Left ventricle myocardium inferior (tissue), 1 donor: ENCODE measurements at regions not wholly inside any gene's neighbourhood (a gene's known extent, or its start where the extent isn't known, plus 50 kb on each side); places are given as distances from the start of the nearest gene placed in this dataset.

Source experiments
- DNase-seq: peaks from one replicate; pipeline ENCODE4 v3.0.0-alpha.2; 2020
- H3K27ac ChIP-seq: fragments of 200-600 bp; replicated peaks from 2 replicates; pipeline ENCODE4 v1.8.0; 2021
- H3K27me3 ChIP-seq: fragments of 200-600 bp; 2 replicates; pipeline ENCODE4 v1.8.0; 2021; ENCODE audit warnings: low read depth
- H3K36me3 ChIP-seq: fragments of 200-600 bp; 2 replicates; pipeline ENCODE4 v1.8.0; 2021
- H3K4me1 ChIP-seq: fragments of 200-600 bp; 2 replicates; pipeline ENCODE4 v1.8.0; 2021
- H3K4me3 ChIP-seq: fragments of 200-600 bp; 2 replicates; pipeline ENCODE4 v1.8.0; 2021; ENCODE audit warnings: mild to moderate bottlenecking, moderate library complexity
- H3K9me3 ChIP-seq: fragments of 200-600 bp; replicated peaks from 2 replicates; pipeline ENCODE4 v1.8.0; 2021
- CTCF ChIP-seq: fragments of 200-600 bp; IDR thresholded peaks from 2 replicates; pipeline ENCODE4 v1.8.0; 2021; ENCODE audit warnings: antibody characterized with exemption, mild to moderate bottlenecking, borderline replicate concordance
- intact Hi-C: fragments of 100-400 bp; cut with micrococcal nuclease; formaldehyde crosslinking; loops from one replicate; pipeline ENCODE4 v1.11.0; 2022
- donor health status: DM: no; HTN: yes; CAD: no; lungs with severe emphysema.

- intact Hi-C loops, result no loop called here
These were observed 73.5 kb upstream of the IRS2 start for GRCh38 chr13:109859898-109860297.

GRCh38 chr13:109859216-109859835, 72.9 kb upstream of the IRS2 start:
- intact Hi-C loops, result no loop called here
- H3K27me3 ChIP-seq, result peaks cover 8% of the 10 kb centered on the region
- H3K36me3 ChIP-seq, result no peaks in the 10 kb centered on the region
- H3K27ac ChIP-seq, result no peak overlapping the region
- H3K4me1 ChIP-seq, result no peaks in the 10 kb centered on the region
- TF ChIP-seq CTCF, result no peak
- no peaks in the 10 kb centered on the region for H3K9me3 ChIP-seq
- no peak overlapping the region for H3K4me3 ChIP-seq
- no peak for DNase-seq

More at GRCh38 chr13:109859898-109860297, 73.5 kb upstream of the IRS2 start:
- H3K27me3 ChIP-seq, result peaks cover 8% of the 10 kb centered on the region
- no peak for TF ChIP-seq CTCF
- H3K9me3 ChIP-seq, result no peaks in the 10 kb centered on the region
- no peak for DNase-seq
- H3K36me3 ChIP-seq, result no peaks in the 10 kb centered on the region
- H3K4me1 ChIP-seq, result no peaks in the 10 kb centered on the region
- no peak overlapping the region for H3K4me3 ChIP-seq
- no peak overlapping the region for H3K27ac ChIP-seq

- Histone ChIP-seq H3K9me3 (no peaks in the 10 kb centered on the region), H3K27ac (no peak overlapping the region), H3K4me3 (no peak overlapping the region), H3K27me3 (peaks cover 8% of the 10 kb centered on the region), H3K36me3 (no peaks in the 10 kb centered on the region), H3K4me1 (no peaks in the 10 kb centered on the region)
- no peak for DNase-seq
- intact Hi-C loops, result no loop called here
- no peak for TF ChIP-seq CTCF
These were observed 71.9 kb upstream of the IRS2 start for GRCh38 chr13:109858319-109858718.

- Histone ChIP-seq H3K36me3 (no peaks in the 10 kb centered on the region), H3K4me3 (no peak overlapping the region), H3K4me1 (no peaks in the 10 kb centered on the region), H3K27me3 (peaks cover 8% of the 10 kb centered on the region), H3K9me3 (no peaks in the 10 kb centered on the region), H3K27ac (no peak overlapping the region)
- TF ChIP-seq CTCF, result no peak
- intact Hi-C loops, result no loop called here
- DNase-seq, result no peak
These were observed 71.4 kb upstream of the IRS2 start for GRCh38 chr13:109857803-109858202.

- no peak for TF ChIP-seq CTCF
- H3K4me1 ChIP-seq, result no peaks in the 10 kb centered on the region
- no peaks in the 10 kb centered on the region for H3K36me3 ChIP-seq
- no peak overlapping the region for H3K4me3 ChIP-seq
- no peak for DNase-seq
- H3K9me3 ChIP-seq, result no peaks in the 10 kb centered on the region
- intact Hi-C loops, result no loop called here
- H3K27ac ChIP-seq, result no peak overlapping the region
- peaks cover 8% of the 10 kb centered on the region for H3K27me3 ChIP-seq
These were observed 70.9 kb upstream of the IRS2 start for GRCh38 chr13:109857325-109857724.
